Large intestine (tissue), 3 donors: ENCODE measurements at regions not wholly inside any gene's neighbourhood (a gene's known extent, or its start where the extent isn't known, plus 50 kb on each side); places are given as distances from the start of the nearest gene placed in this dataset.

Experiments
- DNase-seq, 2 donors: peaks; one replicate each; pipeline versions ENCODE4 v3.0.0 to v3.0.0-alpha.2; 2013
- H3K27ac ChIP-seq: one replicate; pipeline ENCODE4 v1.5.1; 2013; ENCODE audit warnings: low read length
- H3K27me3 ChIP-seq: 2 replicates; pipeline ENCODE4 v1.6.1; 2013; ENCODE audit warnings: low read length; ENCODE audit not compliant: control insufficient read depth, insufficient read depth
- H3K36me3 ChIP-seq: 2 replicates; pipeline ENCODE4 v1.6.1; 2013; ENCODE audit warnings: low read length; ENCODE audit not compliant: control insufficient read depth, insufficient read depth
- H3K4me1 ChIP-seq: one replicate; pipeline ENCODE4 v1.6.1; 2013; ENCODE audit warnings: low read length; ENCODE audit not compliant: control insufficient read depth, insufficient read depth
- H3K4me3 ChIP-seq: one replicate; pipeline ENCODE4 v1.5.1; 2013; ENCODE audit warnings: low read length
- H3K9me3 ChIP-seq: one replicate; pipeline ENCODE4 v1.6.1; 2013; ENCODE audit warnings: mild to moderate bottlenecking, low read depth, low read length, moderate library complexity; ENCODE audit not compliant: control insufficient read depth
- WGBS: methylation state at CpG from one replicate; pipeline ENCODE4 v1.1.5; 2013; ENCODE audit warnings: low lambda C conversion rate; ENCODE audit not compliant: insufficient coverage; 5-methylcytosine and 5-hydroxymethylcytosine counted together

DNA sequence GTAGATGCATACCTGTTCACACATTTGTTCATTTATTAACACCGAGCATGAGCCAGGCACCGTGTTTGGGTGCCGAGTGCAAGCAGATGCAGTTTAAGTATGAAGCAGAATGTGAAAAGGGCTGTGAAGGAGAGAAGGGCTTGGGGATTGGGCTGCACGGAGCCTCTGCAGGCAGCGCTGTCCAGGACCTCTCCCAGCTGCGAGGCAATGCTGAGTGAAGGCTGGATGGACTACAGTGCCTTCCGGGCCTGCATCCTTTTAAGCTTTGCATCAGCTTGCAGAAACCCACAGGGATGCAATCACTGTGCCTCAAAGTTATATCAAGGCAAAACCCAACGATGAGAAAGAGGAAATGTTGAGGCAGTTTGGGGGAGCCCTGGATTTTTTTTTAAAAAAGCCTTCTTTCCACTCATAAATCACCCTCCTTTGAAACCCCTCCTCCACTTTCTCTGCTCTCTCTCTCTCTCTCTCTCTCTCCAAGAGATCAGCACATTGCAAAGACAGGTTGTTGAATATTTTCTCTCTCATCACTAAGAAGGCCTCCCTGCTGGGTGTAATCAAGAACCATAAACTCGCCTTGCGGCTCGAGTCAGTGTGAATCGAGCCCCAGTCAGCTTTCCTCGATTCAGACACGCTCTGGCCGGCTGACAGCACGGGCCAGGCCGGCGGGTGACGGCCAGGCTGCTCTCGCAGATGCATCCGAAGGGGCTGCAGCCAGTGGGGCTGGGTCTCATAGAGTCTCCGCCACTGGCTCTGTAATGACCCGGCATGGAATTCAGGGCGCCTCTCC lies 89.2 kb upstream of the POU3F1 start:
- no peaks in the 10 kb centered on the region for H3K36me3 ChIP-seq
- H3K27ac ChIP-seq = no peak overlapping the region
- no peaks in the 10 kb centered on the region for H3K9me3 ChIP-seq
- no peaks in the 10 kb centered on the region for H3K4me1 ChIP-seq
- no peak for DNase-seq
- H3K27me3 ChIP-seq = peaks cover 87% of the 10 kb centered on the region
- H3K4me3 ChIP-seq = no peak overlapping the region
- WGBS = no CpG with 5 or more reads among the region's 24 CpGs

DNA sequence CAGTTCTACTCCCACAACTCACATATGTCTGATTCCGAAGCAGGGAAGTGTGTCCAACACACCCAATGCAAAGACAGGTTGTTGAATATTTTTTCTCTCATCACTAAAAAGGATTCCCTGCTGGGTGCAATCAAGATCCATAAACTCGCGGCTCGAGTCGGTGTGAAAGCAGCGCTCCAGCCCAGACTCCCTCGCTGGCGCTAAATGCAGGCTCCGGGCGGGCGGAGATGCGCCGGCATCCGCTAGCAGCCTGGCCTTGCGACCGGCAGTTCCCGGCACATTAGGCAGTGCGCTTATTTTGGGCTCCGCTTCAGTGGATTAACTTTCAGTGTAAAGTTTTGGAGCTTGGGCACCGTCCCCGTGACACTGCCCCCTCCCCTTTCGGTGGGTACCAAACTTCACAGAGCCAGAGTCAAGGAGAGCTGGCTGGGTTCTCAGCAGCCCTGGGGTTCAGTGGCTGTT lies 87.7 kb upstream of the POU3F1 start:
- Histone ChIP-seq H3K9me3 (no peaks in the 10 kb centered on the region), H3K36me3 (no peaks in the 10 kb centered on the region), H3K4me1 (no peaks in the 10 kb centered on the region), H3K27me3 (peaks cover 82% of the 10 kb centered on the region), H3K4me3 (no peak overlapping the region), H3K27ac (no peak overlapping the region)
- no peak for DNase-seq
- WGBS = no CpG with 5 or more reads among the region's 22 CpGs

DNA sequence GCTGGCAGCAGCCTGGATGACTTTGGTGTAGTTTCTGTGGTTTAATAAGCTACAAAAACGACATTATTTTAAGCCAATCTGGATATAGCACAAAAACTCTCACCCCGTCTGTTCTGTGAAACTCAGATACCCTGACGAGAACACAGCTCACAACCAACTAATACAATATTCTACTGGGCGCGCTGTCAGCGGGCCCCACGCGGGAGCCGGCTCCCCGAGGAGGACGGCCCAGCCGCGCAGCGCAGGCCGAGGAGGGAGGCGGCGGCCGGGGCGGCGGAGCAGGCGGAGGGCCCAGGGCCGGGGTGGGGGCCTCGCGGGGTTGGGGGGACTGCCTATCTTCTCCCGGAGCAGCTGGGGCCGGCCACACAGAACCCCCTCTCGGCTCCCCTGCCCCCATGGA lies 87.2 kb upstream of the POU3F1 start:
- peaks cover 77% of the 10 kb centered on the region for H3K27me3 ChIP-seq
- no peak overlapping the region for H3K4me3 ChIP-seq
- H3K36me3 ChIP-seq = no peaks in the 10 kb centered on the region
- WGBS = no CpG with 5 or more reads among the region's 27 CpGs
- no peak overlapping the region for H3K27ac ChIP-seq
- DNase-seq = no peak
- H3K9me3 ChIP-seq = no peaks in the 10 kb centered on the region
- no peaks in the 10 kb centered on the region for H3K4me1 ChIP-seq

- Histone ChIP-seq H3K36me3 (no peaks in the 10 kb centered on the region), H3K9me3 (no peaks in the 10 kb centered on the region), H3K4me3 (no peak overlapping the region), H3K27me3 (peaks cover 72% of the 10 kb centered on the region), H3K4me1 (no peaks in the 10 kb centered on the region), H3K27ac (no peak overlapping the region)
- no CpG with 5 or more reads among the region's 7 CpGs for WGBS
- no peak for DNase-seq
Observed at GRCh38 chr1:38133304-38133703, 86.7 kb upstream of the POU3F1 start.

DNA sequence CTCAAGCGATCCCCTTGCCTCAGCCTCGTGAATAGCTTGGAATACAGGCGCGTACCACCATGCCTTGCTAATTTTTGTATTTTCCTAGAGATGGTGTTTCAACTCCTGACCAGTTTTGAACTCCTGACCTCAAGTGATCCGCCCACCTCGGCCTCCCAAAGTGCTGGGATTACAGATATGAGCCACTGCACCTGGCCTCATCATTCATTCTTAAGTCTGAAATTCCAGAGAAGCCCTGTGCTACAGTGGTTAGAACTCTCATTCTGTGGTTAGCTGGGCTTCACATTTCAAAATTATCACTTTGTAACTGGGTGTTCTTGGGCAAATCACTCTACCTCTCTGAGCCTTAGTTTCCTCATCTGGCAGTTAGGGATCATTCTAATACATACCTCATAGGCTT lies 86.1 kb upstream of the POU3F1 start:
- no CpG with 5 or more reads among the region's 6 CpGs for WGBS
- Histone ChIP-seq H3K9me3 (no peaks in the 10 kb centered on the region), H3K27me3 (peaks cover 69% of the 10 kb centered on the region), H3K4me1 (no peaks in the 10 kb centered on the region), H3K36me3 (no peaks in the 10 kb centered on the region), H3K27ac (no peak overlapping the region), H3K4me3 (no peak overlapping the region)
- DNase-seq = no peak

DNA sequence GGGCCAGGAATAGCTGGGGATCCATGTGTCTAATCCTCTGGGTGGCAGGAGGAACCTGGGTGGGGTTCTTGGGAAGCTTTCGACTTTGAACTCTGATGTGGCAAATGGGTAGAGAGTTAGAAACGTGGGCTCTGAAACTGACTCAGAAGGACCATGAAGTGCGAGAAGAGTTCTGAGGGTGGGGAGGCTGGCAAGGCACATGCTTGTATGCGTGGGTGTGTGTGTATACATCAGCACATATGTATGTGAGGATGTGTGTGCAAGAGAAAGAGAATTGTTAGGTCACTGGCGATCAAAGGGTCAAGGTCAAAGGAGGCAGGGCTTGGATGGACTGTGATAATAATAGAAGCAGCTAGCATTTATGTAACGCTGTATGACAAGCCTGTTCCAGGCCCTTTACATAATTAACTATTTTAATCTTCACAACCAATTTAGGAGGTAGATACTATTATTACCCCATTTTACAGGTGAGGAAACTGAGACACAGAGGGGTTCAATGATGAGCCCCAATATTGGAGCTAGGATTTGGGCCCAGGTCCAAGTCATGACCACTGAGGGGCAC lies 84.5 kb upstream of the POU3F1 start:
- Histone ChIP-seq H3K4me3 (no peak overlapping the region), H3K36me3 (no peaks in the 10 kb centered on the region), H3K4me1 (no peaks in the 10 kb centered on the region), H3K27me3 (peaks cover 55% of the 10 kb centered on the region), H3K27ac (no peak overlapping the region), H3K9me3 (no peaks in the 10 kb centered on the region)
- no CpG with 5 or more reads among the region's 6 CpGs for WGBS
- no peak for DNase-seq

DNA sequence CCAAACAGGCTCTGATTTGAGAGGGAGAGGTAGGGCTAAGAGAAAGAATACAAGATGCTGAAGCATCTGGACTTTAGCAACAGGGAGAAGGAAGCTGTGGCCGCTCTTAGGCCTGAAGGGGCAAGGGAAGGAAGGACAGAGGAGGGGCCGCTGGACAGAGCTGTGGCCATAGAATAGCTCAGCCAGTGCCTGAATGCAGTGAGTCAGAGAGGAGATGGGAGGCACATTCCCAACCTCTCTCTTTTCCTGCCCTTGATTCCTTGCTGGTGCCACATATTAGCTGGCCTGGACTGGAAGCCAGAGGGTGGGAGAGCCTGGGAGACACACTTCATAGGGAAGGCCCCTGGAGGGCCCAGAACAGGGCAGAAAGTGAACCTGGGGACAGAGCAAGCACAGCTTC lies 83.4 kb upstream of the POU3F1 start:
- peaks cover 44% of the 10 kb centered on the region for H3K27me3 ChIP-seq
- no peak overlapping the region for H3K4me3 ChIP-seq
- H3K27ac ChIP-seq = no peak overlapping the region
- H3K36me3 ChIP-seq = no peaks in the 10 kb centered on the region
- no peaks in the 10 kb centered on the region for H3K9me3 ChIP-seq
- WGBS = 57% methylated on average over 1 of the region's 2 CpGs
- H3K4me1 ChIP-seq = no peaks in the 10 kb centered on the region
- DNase-seq = no peak

DNA sequence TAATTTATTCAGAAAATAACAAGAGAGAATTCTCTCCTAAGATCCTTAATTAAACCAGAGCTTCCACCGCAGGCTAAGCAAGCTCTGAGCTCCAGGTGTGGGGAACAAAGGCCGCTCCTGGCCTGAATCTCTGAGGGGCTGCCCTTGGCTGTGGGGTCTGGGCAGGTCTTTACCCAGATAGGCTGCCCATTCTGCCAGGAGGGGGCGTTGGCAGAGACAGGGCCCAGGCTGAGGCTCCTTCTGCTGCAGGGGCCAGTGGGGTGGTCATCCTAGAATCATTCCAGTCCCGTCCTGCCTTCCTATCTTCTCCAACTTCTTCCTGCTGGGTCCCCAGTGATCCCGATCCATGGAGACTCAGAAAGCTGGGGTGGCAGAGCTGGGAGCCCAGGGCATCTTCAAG lies 82.9 kb upstream of the POU3F1 start:
- Histone ChIP-seq H3K9me3 (no peaks in the 10 kb centered on the region), H3K4me1 (no peaks in the 10 kb centered on the region), H3K27ac (no peak overlapping the region), H3K27me3 (peaks cover 39% of the 10 kb centered on the region), H3K36me3 (no peaks in the 10 kb centered on the region), H3K4me3 (no peak overlapping the region)
- no peak for DNase-seq
- WGBS = no CpG with 5 or more reads among the region's 5 CpGs

GRCh38 chr1:38128926-38129453 lies 82.4 kb upstream of the POU3F1 start:
- no peaks in the 10 kb centered on the region for H3K9me3 ChIP-seq
- H3K4me3 ChIP-seq = no peak overlapping the region
- H3K27me3 ChIP-seq = peaks cover 34% of the 10 kb centered on the region
- DNase-seq = no peak
- no peaks in the 10 kb centered on the region for H3K4me1 ChIP-seq
- H3K27ac ChIP-seq = no peak overlapping the region
- no CpG with 5 or more reads among the region's 9 CpGs for WGBS
- H3K36me3 ChIP-seq = no peaks in the 10 kb centered on the region

GRCh38 chr1:38128511-38128910 lies 81.9 kb upstream of the POU3F1 start:
- no peak overlapping the region for H3K4me3 ChIP-seq
- no peak for DNase-seq
- H3K4me1 ChIP-seq = no peaks in the 10 kb centered on the region
- H3K9me3 ChIP-seq = no peaks in the 10 kb centered on the region
- peaks cover 32% of the 10 kb centered on the region for H3K27me3 ChIP-seq
- no peaks in the 10 kb centered on the region for H3K36me3 ChIP-seq
- WGBS = no CpG with 5 or more reads among the region's 2 CpGs
- H3K27ac ChIP-seq = no peak overlapping the region
